Activated CD4-positive, alpha-beta T cell treated with anti-CD3 and anti-CD28 coated beads, Interleukin-2, amount 50 U/mL, for 48 hours (primary cell): ENCODE measurements at regions not wholly inside any gene's neighbourhood (a gene's known extent, or its start where the extent isn't known, plus 50 kb on each side); places are given as distances from the start of the nearest gene placed in this dataset.

Experiments used
- DNase-seq, 2 experiments: peaks; one replicate each; pipeline ENCODE4 v3.0.0-alpha.2; 2020

GRCh38 chr3:148428862-148429605 is 268.7 kb upstream of the AGTR1 start:
- DNase-seq = no peak

- no peak for DNase-seq
These were observed 264.0 kb upstream of the AGTR1 start for GRCh38 chr3:148433665-148434064.

GRCh38 chr3:148435534-148435933 is 262.2 kb upstream of the AGTR1 start:
- DNase-seq = no peak

- no peak for DNase-seq
These were observed 258.4 kb upstream of the AGTR1 start for GRCh38 chr3:148439254-148439822.

- no peak for DNase-seq
These were observed 256.5 kb upstream of the AGTR1 start for GRCh38 chr3:148441191-148441590.

GRCh38 chr3:148450819-148451218 is 246.9 kb upstream of the AGTR1 start:
- DNase-seq = no peak

- no peak for DNase-seq
These were observed 245.7 kb upstream of the AGTR1 start for GRCh38 chr3:148451969-148452368.

GRCh38 chr3:148453781-148454191 is 243.9 kb upstream of the AGTR1 start:
- no peak for DNase-seq

- no peak for DNase-seq
These were observed 242.6 kb upstream of the AGTR1 start for GRCh38 chr3:148455098-148455497.

GRCh38 chr3:148457886-148458285 is 239.8 kb upstream of the AGTR1 start:
- no peak for DNase-seq

- DNase-seq = no peak
These were observed 237.7 kb upstream of the AGTR1 start for GRCh38 chr3:148459931-148460513.

- DNase-seq = no peak
These were observed 237.0 kb upstream of the AGTR1 start for GRCh38 chr3:148460686-148461085.

- DNase-seq = no peak
These were observed 233.5 kb upstream of the AGTR1 start for GRCh38 chr3:148464246-148464645.

GRCh38 chr3:148466143-148466542 is 231.6 kb upstream of the AGTR1 start:
- DNase-seq = no peak

GRCh38 chr3:148466980-148467740 is 230.5 kb upstream of the AGTR1 start:
- no peak for DNase-seq

- DNase-seq = no peak
These were observed 220.3 kb upstream of the AGTR1 start for GRCh38 chr3:148477375-148477774.

- no peak for DNase-seq
These were observed 204.1 kb upstream of the AGTR1 start for GRCh38 chr3:148493631-148494030.

GRCh38 chr3:148494451-148494850 is 203.3 kb upstream of the AGTR1 start:
- DNase-seq = no peak

GRCh38 chr3:148500881-148501280 is 196.8 kb upstream of the AGTR1 start:
- no peak for DNase-seq

GRCh38 chr3:148510116-148510515 is 187.6 kb upstream of the AGTR1 start:
- no peak for DNase-seq

GRCh38 chr3:148510561-148510960 is 187.1 kb upstream of the AGTR1 start:
- DNase-seq = no peak

GRCh38 chr3:148512648-148513047 is 185.1 kb upstream of the AGTR1 start:
- DNase-seq = no peak

- no peak for DNase-seq
These were observed 184.6 kb upstream of the AGTR1 start for GRCh38 chr3:148513096-148513543.

- no peak for DNase-seq
These were observed 179.2 kb upstream of the AGTR1 start for GRCh38 chr3:148518520-148518919.
